ENCODE measurements at regions not wholly inside any gene's neighbourhood (a gene's known extent, or its start where the extent isn't known, plus 50 kb on each side); places are given as distances from the start of the nearest gene placed in this dataset.
A peak's percentile ranks its signal among the peaks of the same experiment; 100 is the strongest.
"Not testable (repeated sequence)": the region's sequence is repeated elsewhere in the genome, so short reads cannot be mapped to it uniquely, and the experiment has no call there.

GRCh38 chr4:186814535-186815070, 90.9 kb upstream of the FAT1 start:
- DNase-seq = no peak

- no peak for DNase-seq
Observed at GRCh38 chr4:186819342-186820086, 95.9 kb upstream of the FAT1 start.

DNA sequence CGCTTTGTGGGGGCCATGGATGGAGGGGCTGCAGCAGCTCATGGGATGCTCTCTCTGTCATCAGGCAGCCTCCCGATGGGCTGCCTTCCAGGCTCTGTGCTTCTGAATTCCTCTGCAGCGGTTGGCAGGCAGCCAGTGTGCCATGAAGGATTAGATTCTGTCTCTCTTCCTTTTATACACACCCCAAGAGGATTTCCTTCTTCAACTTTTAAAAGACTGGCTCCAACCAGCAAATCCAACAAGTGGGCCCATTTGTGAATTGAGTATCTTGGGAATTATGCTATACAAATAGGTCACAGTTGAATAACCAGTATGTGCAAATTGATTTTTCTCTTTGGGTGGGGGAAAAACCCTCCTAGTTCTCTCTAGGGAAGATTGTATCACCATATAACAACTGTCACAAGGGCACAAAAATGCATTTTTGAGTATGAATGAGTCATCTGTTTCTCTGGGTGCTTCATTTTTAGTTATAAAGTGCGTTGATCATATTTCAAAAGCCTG, 96.8 kb upstream of the FAT1 start:
- no peak for DNase-seq

- no peak for DNase-seq
Observed at GRCh38 chr4:186823989-186824388, 100.3 kb upstream of the FAT1 start.

DNA sequence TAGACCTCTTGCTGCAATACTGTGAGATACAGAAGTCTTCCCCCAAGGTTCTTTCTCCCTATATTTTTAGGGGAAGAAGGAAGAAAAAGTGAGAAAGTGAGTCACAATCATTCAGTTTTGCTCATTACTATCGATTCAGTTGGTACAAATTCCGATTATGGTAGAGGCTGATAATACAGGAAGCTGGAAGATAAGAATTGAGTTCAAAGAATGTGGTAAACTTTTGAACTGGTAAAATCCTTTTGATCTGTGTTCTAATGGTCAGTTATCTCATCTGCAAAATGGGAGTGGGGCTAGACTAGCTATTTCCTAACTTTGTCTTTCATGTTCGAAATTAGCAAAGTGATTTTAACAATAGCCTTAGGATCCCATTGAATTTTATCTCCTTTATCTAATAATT, 101.4 kb upstream of the FAT1 start:
- DNase-seq = no peak

- DNase-seq = no peak
Observed at GRCh38 chr4:186826006-186826405, 102.3 kb upstream of the FAT1 start.

GRCh38 chr4:186826846-186827533, 103.3 kb upstream of the FAT1 start:
- no peak for DNase-seq

DNA sequence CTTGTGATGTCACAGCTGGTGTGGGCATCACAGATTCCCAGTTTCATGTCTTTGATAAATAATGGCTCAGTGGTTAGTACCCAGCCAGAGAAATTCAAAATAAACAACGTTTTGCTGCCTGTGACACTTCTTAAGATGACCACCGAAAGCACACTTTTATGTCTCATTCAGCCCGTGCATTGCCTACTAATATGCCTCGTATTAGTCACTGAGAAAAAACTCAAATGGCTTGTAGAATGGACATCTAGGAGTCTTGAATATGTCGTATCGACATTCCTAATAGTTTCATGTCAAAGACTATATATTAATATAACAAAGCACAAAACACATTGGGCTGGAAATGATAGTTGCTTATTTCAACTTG, 103.9 kb upstream of the FAT1 start:
- DNase-seq = no peak

GRCh38 chr4:186829097-186829496, 105.4 kb upstream of the FAT1 start:
- DNase-seq = no peak

- DNase-seq = no peak
Observed at GRCh38 chr4:186829740-186830449, 106.2 kb upstream of the FAT1 start.

GRCh38 chr4:186831574-186831973, 107.9 kb upstream of the FAT1 start:
- no peak for DNase-seq

GRCh38 chr4:186832906-186833305, 109.2 kb upstream of the FAT1 start:
- DNase-seq = no peak

GRCh38 chr4:186837463-186837862, 113.8 kb upstream of the FAT1 start:
- DNase-seq = not testable (repeated sequence)

DNA sequence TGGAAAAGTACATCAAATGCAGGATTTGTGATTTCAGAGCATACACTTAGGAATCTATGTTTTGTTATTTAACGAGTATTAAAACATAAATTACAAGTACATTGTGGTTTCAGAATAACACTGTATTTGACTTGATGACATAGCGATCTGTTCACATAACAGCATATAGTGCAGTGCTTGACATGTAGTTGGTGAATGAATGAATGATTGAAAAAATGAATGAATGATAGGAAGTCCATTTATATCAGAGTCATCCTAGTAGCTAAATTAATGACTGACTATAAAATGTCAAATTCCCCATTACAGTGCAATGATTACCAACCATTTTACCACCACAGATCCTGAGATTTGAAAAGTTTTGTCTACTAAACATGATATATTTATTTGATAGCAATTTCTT, 114.6 kb upstream of the FAT1 start:
- no peak for DNase-seq

DNA sequence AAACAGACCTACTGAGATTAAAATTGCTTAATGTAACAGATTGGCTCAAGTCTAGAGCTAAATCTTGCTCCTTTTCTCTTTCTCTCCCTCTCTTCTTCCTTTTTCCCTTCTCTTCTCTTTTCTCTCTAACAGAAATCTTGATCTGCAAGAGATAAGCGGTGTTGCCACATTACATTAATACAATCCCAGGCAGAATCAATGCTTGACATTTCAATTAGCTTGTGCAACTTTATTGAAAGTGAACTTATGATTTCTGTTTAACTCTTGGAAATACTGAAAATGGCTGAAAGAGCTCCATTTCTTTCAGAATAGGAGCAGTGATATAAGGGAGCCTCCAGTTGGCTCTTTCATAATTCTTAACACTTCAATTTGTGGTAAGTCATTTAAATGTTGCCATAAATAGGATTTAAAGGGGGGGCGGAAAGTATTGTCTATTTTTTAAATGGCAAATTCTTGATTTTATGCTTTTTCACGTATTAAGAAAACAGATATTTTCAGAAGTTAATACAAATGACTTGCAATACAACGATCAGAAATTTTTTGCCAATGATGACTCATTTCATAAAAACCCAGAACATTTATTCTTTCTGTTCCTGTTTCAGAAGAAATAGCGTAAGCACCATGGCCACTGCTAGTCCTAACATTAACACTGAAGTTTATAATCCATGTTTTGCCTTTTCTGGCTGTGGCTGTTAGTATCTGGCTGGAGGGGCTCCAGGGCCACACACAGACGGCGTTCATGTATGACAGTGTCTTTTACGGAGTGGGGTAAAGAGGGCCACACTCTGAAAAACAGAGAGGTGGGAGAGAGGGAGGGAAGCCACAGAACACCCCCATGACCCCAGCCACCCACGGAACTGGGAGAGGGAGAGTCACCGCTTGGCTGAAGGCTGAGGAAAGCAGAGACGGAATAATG, 115.7 kb upstream of the FAT1 start:
- DNase-seq = no peak

DNA sequence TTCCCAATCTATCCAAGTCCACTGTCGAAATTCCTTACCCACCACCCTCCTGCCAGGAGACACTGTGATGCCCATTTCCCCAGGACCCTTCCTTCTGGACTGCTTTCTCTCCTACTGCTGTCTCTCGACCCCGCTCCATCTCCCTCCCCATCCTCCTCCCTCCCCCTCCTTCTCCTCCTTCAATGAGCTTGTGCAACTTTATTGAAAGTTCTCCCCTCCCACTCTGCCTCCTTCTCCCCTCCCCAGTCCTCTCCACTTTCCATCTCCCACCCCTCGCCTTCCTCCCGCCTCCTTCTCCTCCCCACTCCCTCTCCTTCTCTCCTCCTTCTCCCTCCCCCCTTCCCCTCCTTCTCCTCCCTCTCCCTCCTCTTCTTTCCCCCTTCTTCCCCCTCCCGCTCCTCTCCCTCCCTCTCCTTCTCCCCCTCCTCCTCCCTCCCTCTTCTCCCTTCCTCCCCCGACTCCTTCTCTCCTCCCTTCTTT, 116.6 kb upstream of the FAT1 start:
- no peak for DNase-seq

DNA sequence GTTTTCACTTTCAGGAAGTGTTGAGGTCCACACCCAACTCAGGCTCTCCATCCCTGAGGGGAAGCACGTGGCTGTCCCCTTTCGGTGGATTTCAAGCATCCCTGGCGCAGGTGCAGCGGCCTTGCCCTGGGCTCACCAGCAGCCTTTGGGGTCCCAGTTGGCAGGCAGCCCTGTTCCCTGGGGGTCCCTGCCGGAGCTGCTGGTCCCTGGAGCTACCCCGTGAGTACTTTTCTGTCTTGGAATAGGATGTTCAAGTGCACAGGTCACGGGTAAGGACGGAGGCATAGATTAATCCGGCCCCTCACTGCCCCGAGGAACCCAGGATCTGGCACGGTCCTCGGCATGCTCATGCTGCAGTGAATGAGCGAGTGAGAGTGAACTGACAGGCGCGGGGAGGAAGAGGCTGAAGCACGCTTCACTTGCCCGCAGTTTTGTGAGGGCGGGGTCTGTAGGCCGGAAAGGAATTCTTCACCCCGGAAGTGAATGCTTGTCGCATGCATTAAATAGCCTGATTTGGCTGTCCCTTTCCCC, 117.2 kb upstream of the FAT1 start:
- DNase-seq = no peak

DNA sequence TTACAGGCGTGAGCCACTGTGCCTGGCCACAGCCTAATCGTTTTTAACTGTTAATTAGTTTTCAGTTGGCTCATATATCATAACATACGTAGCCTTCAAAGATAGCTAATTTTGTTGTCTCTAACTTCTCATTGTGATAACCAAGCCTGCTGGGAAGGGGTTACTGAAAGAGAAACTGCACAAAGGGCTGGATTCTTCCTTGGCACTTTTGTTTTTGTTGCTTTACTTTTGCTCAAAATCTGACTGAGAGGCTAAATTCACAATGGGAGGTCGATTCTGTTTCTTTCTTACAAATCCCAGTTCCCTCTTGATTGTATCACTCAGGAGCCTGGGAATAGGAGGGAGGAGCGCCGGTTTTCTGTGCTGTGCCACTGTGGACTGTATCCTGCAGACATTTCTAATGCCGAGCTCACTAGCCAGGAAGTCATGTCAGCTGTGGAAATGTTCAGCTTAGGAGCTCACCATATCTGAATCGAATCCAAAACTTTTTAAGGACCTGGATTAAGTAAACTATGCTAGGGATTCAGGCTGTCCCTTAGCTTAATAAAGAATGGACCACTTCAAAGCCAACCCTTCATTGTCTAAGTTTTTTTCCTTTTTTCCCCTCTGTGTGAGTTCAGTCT, 120.5 kb upstream of the FAT1 start:
- DNase-seq = peak; percentile 65

GRCh38 chr4:186845137-186845842, 121.6 kb upstream of the FAT1 start:
- no peak for DNase-seq

DNA sequence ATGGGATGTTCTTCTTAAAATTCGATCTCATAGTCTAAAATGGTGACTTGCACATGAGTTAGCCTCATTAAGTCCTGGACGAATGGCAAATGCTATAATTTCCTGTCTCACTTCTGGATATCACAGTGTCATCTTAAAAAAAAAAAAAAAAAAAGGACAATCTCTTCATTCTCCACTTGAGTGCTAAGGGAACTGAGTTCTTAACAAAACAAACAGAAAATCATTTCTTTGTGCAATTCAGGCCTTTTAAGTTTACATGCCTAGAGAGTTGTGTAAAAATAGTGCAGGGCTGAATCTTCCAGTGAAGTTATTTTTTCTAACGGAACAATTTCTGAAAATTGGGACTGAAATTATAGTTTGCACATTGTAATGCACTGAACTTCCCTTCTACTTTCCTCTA, 122.8 kb upstream of the FAT1 start:
- no peak for DNase-seq

All from muscle of arm (tissue), 1 donor.